ENCODE measurements at regions not wholly inside any gene's neighbourhood (a gene's known extent, or its start where the extent isn't known, plus 50 kb on each side); places are given as distances from the start of the nearest gene placed in this dataset.
"Not testable (repeated sequence)": the region's sequence is repeated elsewhere in the genome, so short reads cannot be mapped to it uniquely, and the experiment has no call there.

DNA sequence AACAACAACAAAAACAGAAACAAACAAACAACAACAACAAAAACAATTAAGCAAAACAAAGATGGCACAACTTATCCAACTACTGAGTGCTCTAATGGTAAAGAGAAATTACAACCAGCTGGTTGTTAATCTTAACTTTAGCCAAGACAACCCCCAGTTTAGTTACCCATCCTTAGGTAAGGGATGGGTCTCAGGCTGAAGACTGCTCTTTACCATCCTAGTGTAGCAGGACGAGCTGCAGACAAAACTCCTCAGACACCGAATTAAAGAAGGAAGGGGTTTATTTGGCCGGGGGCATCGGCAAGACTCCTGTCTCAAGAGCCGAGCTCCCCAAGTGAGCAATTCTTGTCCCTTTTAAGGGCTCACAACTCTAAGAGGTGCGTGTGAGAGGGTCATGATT is 65.6 kb upstream of the PTPN20 start:
- H3K27ac ChIP-seq (ENCODE audit: insufficient read depth in 1 of 2, low read depth in 1 of 2, low read length in 2 of 2, poor library complexity in 1 of 2, severe bottlenecking in 2 of 2); H3K4me3 ChIP-seq (ENCODE audit: control insufficient read depth in 1 of 7, extremely low read depth in 1 of 7, insufficient read depth in 4 of 7, low read depth in 2 of 7, low read length in 6 of 7); H3K9me3 ChIP-seq (ENCODE audit: control extremely low read depth in 1 of 5, control insufficient read depth in 4 of 5, insufficient read depth in 2 of 5, low read depth in 1 of 5, low read length in 4 of 5); H3K36me3 ChIP-seq (ENCODE audit: control insufficient read depth in 4 of 4, insufficient read depth in 4 of 4, low read length in 3 of 4); CTCF ChIA-PET; H3K27me3 ChIP-seq (replicated peaks in 2 of 5; ENCODE audit: control insufficient read depth in 4 of 5, insufficient read depth in 5 of 5, low read length in 4 of 5); H3K4me1 ChIP-seq (ENCODE audit: control extremely low read depth in 1 of 4, control insufficient read depth in 4 of 4, insufficient read depth in 4 of 4, low read length in 3 of 4); POLR2A ChIA-PET; DNase-seq: not testable (repeated sequence)
- no CpG with 5 or more reads among the region's 6 CpGs for WGBS (ENCODE audit: insufficient coverage)

DNA sequence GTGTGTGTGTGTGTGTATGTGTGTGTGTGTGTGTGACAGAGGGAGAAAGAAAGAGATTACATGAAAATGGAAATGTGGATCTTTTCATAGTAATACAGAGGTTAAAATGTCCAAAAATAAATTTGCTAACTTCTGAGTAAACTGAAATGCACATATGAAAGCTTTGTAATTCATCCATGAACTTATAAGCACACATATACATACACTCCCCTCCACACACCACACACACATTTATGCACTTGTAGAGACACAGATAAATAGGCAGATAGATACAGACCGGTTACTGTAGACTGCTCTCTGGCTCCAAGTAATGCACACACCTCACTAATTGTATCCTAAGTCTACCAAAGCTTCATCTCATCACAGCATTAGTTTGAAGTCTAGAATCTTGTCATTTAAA is 50.5 kb upstream of the PTPN20 start:
- H3K9me3 ChIP-seq (ENCODE audit: control extremely low read depth in 1 of 5, control insufficient read depth in 4 of 5, insufficient read depth in 2 of 5, low read depth in 1 of 5, low read length in 4 of 5); H3K36me3 ChIP-seq (ENCODE audit: control insufficient read depth in 4 of 4, insufficient read depth in 4 of 4, low read length in 3 of 4); H3K4me1 ChIP-seq (ENCODE audit: control extremely low read depth in 1 of 4, control insufficient read depth in 4 of 4, insufficient read depth in 4 of 4, low read length in 3 of 4); CTCF ChIA-PET; POLR2A ChIA-PET; H3K4me3 ChIP-seq (ENCODE audit: control insufficient read depth in 1 of 7, extremely low read depth in 1 of 7, insufficient read depth in 4 of 7, low read depth in 2 of 7, low read length in 6 of 7); DNase-seq; H3K27ac ChIP-seq (ENCODE audit: insufficient read depth in 1 of 2, low read depth in 1 of 2, low read length in 2 of 2, poor library complexity in 1 of 2, severe bottlenecking in 2 of 2); H3K27me3 ChIP-seq (replicated peaks in 2 of 5; ENCODE audit: control insufficient read depth in 4 of 5, insufficient read depth in 5 of 5, low read length in 4 of 5): not testable (repeated sequence)
- no CpG with 5 or more reads among the region's 1 CpG for WGBS (ENCODE audit: insufficient coverage)

All from common myeloid progenitor, CD34-positive (primary cell).